ENCODE measurements at regions not wholly inside any gene's neighbourhood (a gene's known extent, or its start where the extent isn't known, plus 50 kb on each side); places are given as distances from the start of the nearest gene placed in this dataset.
"Not testable (repeated sequence)": the region's sequence is repeated elsewhere in the genome, so short reads cannot be mapped to it uniquely, and the experiment has no call there.

- Mint-ChIP-seq H3K4me1 (ENCODE audit: low read depth) (no peaks in the 10 kb centered on the region), H3K27ac (no peak overlapping the region), H3K4me3 (no peak overlapping the region), H3K9me3 (peaks cover 4% of the 10 kb centered on the region), H3K36me3 (ENCODE audit: low read depth) (no peaks in the 10 kb centered on the region), H3K27me3 (ENCODE audit: low read depth) (no peaks in the 10 kb centered on the region)
- DNase-seq: no peak
- CTCF ChIA-PET: no interaction called here
- intact Hi-C loops (cut with micrococcal nuclease): no loop called here
Measured at GRCh38 chr1:177687544-177687943, 282.3 kb downstream of the SEC16B start.

GRCh38 chr1:177686933-177687332 is 282.9 kb downstream of the SEC16B start:
- no peaks in the 10 kb centered on the region for H3K36me3 Mint-ChIP-seq (ENCODE audit: low read depth)

GRCh38 chr1:177669161-177669560 is 300.7 kb downstream of the SEC16B start:
- H3K27me3 Mint-ChIP-seq (ENCODE audit: low read depth): no peaks in the 10 kb centered on the region
- CTCF ChIA-PET: no interaction called here
- DNase-seq: no peak
- intact Hi-C loops (cut with micrococcal nuclease): no loop called here
- H3K27ac Mint-ChIP-seq: no peak overlapping the region
- no peaks in the 10 kb centered on the region for H3K36me3 Mint-ChIP-seq (ENCODE audit: low read depth)
- H3K9me3 Mint-ChIP-seq: peaks cover 8% of the 10 kb centered on the region
- no peak overlapping the region for H3K4me3 Mint-ChIP-seq
- no peaks in the 10 kb centered on the region for H3K4me1 Mint-ChIP-seq (ENCODE audit: low read depth)

More at GRCh38 chr1:177686933-177687332, 282.9 kb downstream of the SEC16B start:
- H3K9me3 Mint-ChIP-seq: peaks cover 4% of the 10 kb centered on the region
- intact Hi-C loops (cut with micrococcal nuclease): no loop called here
- no peak overlapping the region for H3K27ac Mint-ChIP-seq
- no peak overlapping the region for H3K4me3 Mint-ChIP-seq
- CTCF ChIA-PET: no interaction called here
- no peaks in the 10 kb centered on the region for H3K4me1 Mint-ChIP-seq (ENCODE audit: low read depth)
- no peak for DNase-seq
- no peaks in the 10 kb centered on the region for H3K27me3 Mint-ChIP-seq (ENCODE audit: low read depth)

DNA sequence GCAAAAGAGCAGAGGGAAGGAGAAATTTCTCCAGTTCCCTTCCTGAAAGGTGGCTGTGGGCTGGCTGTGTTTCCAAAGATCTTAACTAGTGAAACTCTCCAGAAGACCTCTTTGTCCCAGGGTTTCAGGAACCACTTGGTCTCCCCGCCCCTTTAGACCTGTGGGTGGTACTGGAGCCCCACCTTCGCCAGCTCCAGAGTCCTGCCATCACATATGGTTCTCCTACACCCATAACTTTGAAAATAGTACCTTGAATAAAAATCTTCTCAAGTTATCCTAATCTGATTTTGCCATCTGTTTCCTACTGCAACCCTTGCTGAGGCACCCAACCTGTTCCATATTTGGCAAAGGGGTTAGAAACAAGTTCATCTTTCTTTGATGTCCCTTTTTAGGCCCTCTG is 303.9 kb downstream of the SEC16B start:
- DNase-seq: no peak
- H3K27ac Mint-ChIP-seq: no peak overlapping the region

DNA sequence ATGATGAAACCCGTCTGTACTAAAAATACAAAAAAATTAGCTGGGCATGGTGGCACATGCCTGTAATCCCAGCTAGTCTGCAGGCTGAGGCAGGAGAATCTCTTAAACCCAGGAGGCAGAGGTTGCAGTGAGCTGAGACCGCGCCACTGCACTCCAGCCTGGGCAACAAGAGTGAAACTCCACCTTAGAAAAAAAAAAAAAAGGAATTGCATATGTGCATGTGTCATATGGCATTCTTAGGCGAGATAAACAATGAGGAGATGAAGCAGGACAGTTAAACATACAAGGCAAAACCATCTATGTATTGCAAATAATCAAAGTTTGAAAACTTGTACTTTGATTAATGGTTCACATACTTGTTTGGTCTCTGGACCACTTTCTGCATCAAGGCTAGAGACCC is 305.1 kb downstream of the SEC16B start:
- H3K4me3 Mint-ChIP-seq; H3K9me3 Mint-ChIP-seq; intact Hi-C loops (cut with micrococcal nuclease); H3K27me3 Mint-ChIP-seq (ENCODE audit: low read depth); H3K36me3 Mint-ChIP-seq (ENCODE audit: low read depth); H3K4me1 Mint-ChIP-seq (ENCODE audit: low read depth); H3K27ac Mint-ChIP-seq; DNase-seq; CTCF ChIA-PET: not testable (repeated sequence)

More for the DNA sequence above, 303.9 kb downstream of the SEC16B start:
- peaks cover 4% of the 10 kb centered on the region for H3K9me3 Mint-ChIP-seq
- H3K36me3 Mint-ChIP-seq (ENCODE audit: low read depth): no peaks in the 10 kb centered on the region
- intact Hi-C loops (cut with micrococcal nuclease): no loop called here
- H3K4me1 Mint-ChIP-seq (ENCODE audit: low read depth): no peaks in the 10 kb centered on the region
- no peak overlapping the region for H3K4me3 Mint-ChIP-seq
- no peaks in the 10 kb centered on the region for H3K27me3 Mint-ChIP-seq (ENCODE audit: low read depth)
- CTCF ChIA-PET: no interaction called here

DNA sequence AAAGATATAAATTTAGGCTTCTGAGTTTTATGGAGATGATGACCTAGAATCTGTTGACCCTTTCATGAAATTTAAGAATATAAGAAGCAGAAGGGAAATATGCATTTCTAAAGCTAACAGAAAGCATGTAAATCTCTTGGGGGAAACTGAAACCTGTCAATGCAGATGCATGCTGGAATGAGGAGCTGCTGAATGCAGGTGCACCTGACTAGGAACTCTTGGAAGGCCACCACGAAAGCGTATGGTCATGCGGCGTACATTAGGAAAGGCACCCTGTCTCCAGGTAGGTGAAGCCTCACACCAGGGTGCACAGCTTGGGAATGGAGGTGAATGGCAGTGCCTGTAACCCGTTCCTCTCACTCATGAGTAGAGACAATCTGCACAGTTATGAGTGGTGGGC is 309.7 kb downstream of the SEC16B start:
- H3K27ac Mint-ChIP-seq: no peak overlapping the region
- no peaks in the 10 kb centered on the region for H3K36me3 Mint-ChIP-seq (ENCODE audit: low read depth)
- no peak for DNase-seq
- CTCF ChIA-PET: no interaction called here
- H3K4me3 Mint-ChIP-seq: no peak overlapping the region
- H3K4me1 Mint-ChIP-seq (ENCODE audit: low read depth): no peaks in the 10 kb centered on the region
- peaks cover 6% of the 10 kb centered on the region for H3K9me3 Mint-ChIP-seq
- intact Hi-C loops (cut with micrococcal nuclease): no loop called here
- no peaks in the 10 kb centered on the region for H3K27me3 Mint-ChIP-seq (ENCODE audit: low read depth)

DNA sequence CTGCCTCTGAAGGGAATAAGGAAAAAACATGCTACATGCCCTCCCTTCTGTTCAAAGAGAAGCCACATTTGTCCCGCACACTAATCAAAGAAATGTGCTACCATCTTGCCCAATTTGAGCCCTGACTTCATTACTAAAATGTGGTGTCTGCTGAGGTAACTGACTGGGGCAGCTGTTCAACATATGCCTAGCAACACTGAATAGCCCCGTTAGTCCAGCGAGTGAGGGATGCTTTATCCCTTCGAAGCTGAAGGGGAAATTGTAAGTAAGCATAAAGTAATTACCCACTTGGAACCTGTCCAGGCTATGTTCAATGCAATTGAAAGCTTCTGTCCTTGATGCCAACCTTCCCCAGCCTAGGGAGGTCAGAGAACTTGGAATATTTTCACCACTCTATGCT is 310.6 kb downstream of the SEC16B start:
- CTCF ChIA-PET: no interaction called here
- H3K36me3 Mint-ChIP-seq (ENCODE audit: low read depth): no peaks in the 10 kb centered on the region
- intact Hi-C loops (cut with micrococcal nuclease): no loop called here
- H3K4me3 Mint-ChIP-seq: no peak overlapping the region
- DNase-seq: no peak
- peaks cover 6% of the 10 kb centered on the region for H3K9me3 Mint-ChIP-seq
- no peak overlapping the region for H3K27ac Mint-ChIP-seq
- H3K4me1 Mint-ChIP-seq (ENCODE audit: low read depth): no peaks in the 10 kb centered on the region
- H3K27me3 Mint-ChIP-seq (ENCODE audit: low read depth): no peaks in the 10 kb centered on the region

GRCh38 chr1:177656598-177656997 is 313.3 kb downstream of the SEC16B start:
- H3K36me3 Mint-ChIP-seq (ENCODE audit: low read depth): no peaks in the 10 kb centered on the region
- no peak overlapping the region for H3K4me3 Mint-ChIP-seq
- DNase-seq: no peak
- no peaks in the 10 kb centered on the region for H3K27me3 Mint-ChIP-seq (ENCODE audit: low read depth)
- H3K4me1 Mint-ChIP-seq (ENCODE audit: low read depth): no peaks in the 10 kb centered on the region
- CTCF ChIA-PET: no interaction called here
- intact Hi-C loops (cut with micrococcal nuclease): no loop called here
- peaks cover 12% of the 10 kb centered on the region for H3K9me3 Mint-ChIP-seq
- no peak overlapping the region for H3K27ac Mint-ChIP-seq

GRCh38 chr1:177650947-177651346 is 318.9 kb downstream of the SEC16B start:
- no peaks in the 10 kb centered on the region for H3K36me3 Mint-ChIP-seq (ENCODE audit: low read depth)
- no peaks in the 10 kb centered on the region for H3K27me3 Mint-ChIP-seq (ENCODE audit: low read depth)
- H3K9me3 Mint-ChIP-seq: peaks cover 5% of the 10 kb centered on the region
- intact Hi-C loops (cut with micrococcal nuclease): no loop called here
- H3K4me1 Mint-ChIP-seq (ENCODE audit: low read depth): no peaks in the 10 kb centered on the region
- CTCF ChIA-PET: no interaction called here
- no peak overlapping the region for H3K4me3 Mint-ChIP-seq
- DNase-seq: no peak
- no peak overlapping the region for H3K27ac Mint-ChIP-seq

DNA sequence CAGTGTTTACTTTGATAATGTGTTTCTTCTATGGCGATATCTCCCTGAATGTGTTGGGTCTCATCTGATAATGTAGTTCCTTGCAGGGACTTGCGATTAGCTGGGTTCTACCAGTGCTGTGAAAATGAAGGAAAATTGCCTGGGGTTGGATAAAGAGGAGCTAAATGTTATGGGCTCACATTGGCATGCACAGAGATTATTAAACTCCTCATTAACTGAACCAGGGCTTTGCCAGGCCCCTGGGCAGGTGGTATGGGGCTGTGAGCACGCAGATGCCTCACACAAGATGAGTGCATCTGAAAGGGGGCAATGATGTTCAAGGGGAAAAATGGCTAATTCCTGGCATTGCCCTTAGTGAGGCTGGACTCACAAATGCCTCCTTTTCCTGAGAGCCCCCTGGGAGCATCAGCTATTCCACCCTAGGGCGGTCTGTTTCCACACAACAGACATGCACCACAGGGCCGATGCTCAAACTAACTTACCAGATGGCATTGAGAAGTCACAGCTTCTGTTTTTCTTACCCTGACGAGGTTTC is 321.1 kb downstream of the SEC16B start:
- H3K9me3 Mint-ChIP-seq: peaks cover 5% of the 10 kb centered on the region
- H3K27me3 Mint-ChIP-seq (ENCODE audit: low read depth): no peaks in the 10 kb centered on the region
- H3K4me3 Mint-ChIP-seq: no peak overlapping the region
- H3K36me3 Mint-ChIP-seq (ENCODE audit: low read depth): no peaks in the 10 kb centered on the region
- CTCF ChIA-PET: no interaction called here
- no peak overlapping the region for H3K27ac Mint-ChIP-seq
- DNase-seq: no peak
- no peaks in the 10 kb centered on the region for H3K4me1 Mint-ChIP-seq (ENCODE audit: low read depth)
- intact Hi-C loops (cut with micrococcal nuclease): no loop called here

- no peak for DNase-seq
- Mint-ChIP-seq H3K9me3 (peaks cover 5% of the 10 kb centered on the region), H3K4me1 (ENCODE audit: low read depth) (no peaks in the 10 kb centered on the region), H3K27me3 (ENCODE audit: low read depth) (no peaks in the 10 kb centered on the region), H3K4me3 (no peak overlapping the region), H3K27ac (no peak overlapping the region), H3K36me3 (ENCODE audit: low read depth) (no peaks in the 10 kb centered on the region)
- intact Hi-C loops (cut with micrococcal nuclease): no loop called here
- CTCF ChIA-PET: no interaction called here
Measured at GRCh38 chr1:177648138-177648537, 321.7 kb downstream of the SEC16B start.

GRCh38 chr1:177646757-177647730 is 322.8 kb downstream of the SEC16B start:
- CTCF ChIA-PET: no interaction called here
- Mint-ChIP-seq H3K27me3 (ENCODE audit: low read depth) (no peaks in the 10 kb centered on the region), H3K9me3 (peaks cover 4% of the 10 kb centered on the region), H3K36me3 (ENCODE audit: low read depth) (no peaks in the 10 kb centered on the region), H3K4me1 (ENCODE audit: low read depth) (no peaks in the 10 kb centered on the region), H3K4me3 (no peak overlapping the region), H3K27ac (no peak overlapping the region)
- intact Hi-C loops (cut with micrococcal nuclease): no loop called here
- DNase-seq: no peak

DNA sequence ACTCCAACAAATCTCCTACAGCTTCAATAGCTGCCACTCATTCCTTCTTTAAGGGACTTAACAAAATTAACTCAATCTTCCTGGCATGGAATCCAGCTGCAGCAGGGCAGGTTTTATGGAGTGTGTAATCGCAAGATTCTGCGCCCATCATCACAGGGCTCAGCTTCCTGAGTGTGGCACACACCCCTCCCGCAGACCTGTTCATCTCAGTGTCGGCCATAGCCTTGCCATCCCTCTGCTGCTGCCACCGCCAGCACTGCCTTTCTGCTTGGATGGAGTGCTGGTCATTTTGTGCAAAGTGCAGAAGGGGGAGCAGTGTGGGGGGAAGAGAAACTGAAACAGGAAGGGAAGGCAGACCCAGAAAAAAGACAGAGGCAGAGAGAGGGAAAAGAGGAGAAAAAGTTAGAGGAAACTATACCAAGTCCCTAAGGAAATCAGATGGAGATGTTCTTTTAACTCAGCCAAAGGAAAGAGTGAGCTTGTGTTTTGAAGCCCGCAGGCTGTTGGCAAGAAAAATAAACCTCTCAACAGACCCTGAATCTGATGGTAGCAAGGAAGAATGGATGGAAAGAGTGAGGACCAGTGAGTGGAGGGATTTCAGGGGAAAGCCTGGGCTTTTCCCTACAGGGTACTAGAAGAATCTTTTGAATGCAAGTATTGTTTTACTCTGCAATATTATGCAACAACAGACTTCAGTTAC is 324.2 kb downstream of the SEC16B start:
- no peaks in the 10 kb centered on the region for H3K4me1 Mint-ChIP-seq (ENCODE audit: low read depth)
- no peaks in the 10 kb centered on the region for H3K36me3 Mint-ChIP-seq (ENCODE audit: low read depth)
- intact Hi-C loops (cut with micrococcal nuclease): no loop called here
- no peak overlapping the region for H3K4me3 Mint-ChIP-seq
- no peak for DNase-seq
- no peak overlapping the region for H3K27ac Mint-ChIP-seq
- no peaks in the 10 kb centered on the region for H3K27me3 Mint-ChIP-seq (ENCODE audit: low read depth)
- no peaks in the 10 kb centered on the region for H3K9me3 Mint-ChIP-seq
- CTCF ChIA-PET: no interaction called here

Measured in activated naive CD4-positive, alpha-beta T cell treated with anti-CD3 and anti-CD28 coated beads for 36 hours (primary cell).